Endodermal cell (in vitro differentiated cells): ENCODE measurements at regions not wholly inside any gene's neighbourhood (a gene's known extent, or its start where the extent isn't known, plus 50 kb on each side); places are given as distances from the start of the nearest gene placed in this dataset.
A peak's percentile ranks its signal among the peaks of the same experiment; 100 is the strongest.

Experiments
- DNase-seq: peaks from one replicate; pipeline ENCODE4 v3.0.0-alpha.2; 2017
- H3K27ac ChIP-seq: 2 replicates; pipeline ENCODE4 v1.5.1; 2013; ENCODE audit warnings: mild to moderate bottlenecking, low read depth, low read length, moderate library complexity
- H3K27me3 ChIP-seq: 2 replicates; pipeline ENCODE4 v1.6.1; 2013; ENCODE audit warnings: mild to moderate bottlenecking, low read length, moderate library complexity; ENCODE audit not compliant: insufficient read depth, control insufficient read depth, poor library complexity, severe bottlenecking
- H3K36me3 ChIP-seq: 2 replicates; pipeline ENCODE4 v1.7.0; 2013; ENCODE audit warnings: mild to moderate bottlenecking, low read length, moderate library complexity; ENCODE audit not compliant: control insufficient read depth, insufficient read depth
- H3K4me1 ChIP-seq: one replicate; pipeline ENCODE4 v1.7.0; 2013; ENCODE audit warnings: low read length; ENCODE audit not compliant: control insufficient read depth, insufficient read depth
- H3K4me3 ChIP-seq: 2 replicates; pipeline ENCODE4 v1.5.1; 2013; ENCODE audit warnings: mild to moderate bottlenecking, low read length, moderate library complexity
- H3K9ac ChIP-seq: 2 replicates; pipeline ENCODE4 v1.6.1; 2013; ENCODE audit warnings: mild to moderate bottlenecking, low read length, moderate library complexity; ENCODE audit not compliant: poor library complexity, severe bottlenecking; ENCODE audit errors: extremely low read depth
- H3K9me3 ChIP-seq: 2 replicates; pipeline ENCODE4 v1.6.1; 2013; ENCODE audit warnings: mild to moderate bottlenecking, low read length, moderate library complexity; ENCODE audit not compliant: control insufficient read depth
- H3K27ac Mint-ChIP-seq: 2 replicates; pipeline ENCODE4 v1.8.0; 2020; ENCODE audit warnings: mixed read lengths
- H3K27me3 Mint-ChIP-seq: 2 replicates; pipeline ENCODE4 v1.8.0; 2021; ENCODE audit warnings: mild to moderate bottlenecking, mixed read lengths; ENCODE audit not compliant: insufficient read depth
- H3K36me3 Mint-ChIP-seq: 2 replicates; pipeline ENCODE4 v1.8.0; 2020; ENCODE audit warnings: low read depth, mixed read lengths
- H3K4me1 Mint-ChIP-seq: 2 replicates; pipeline ENCODE4 v1.8.0; 2020; ENCODE audit warnings: mixed read lengths
- H3K4me3 Mint-ChIP-seq: 2 replicates; pipeline ENCODE4 v1.8.0; 2020; ENCODE audit warnings: mild to moderate bottlenecking, moderate library complexity, mixed read lengths
- H3K9me3 Mint-ChIP-seq: 2 replicates; pipeline ENCODE4 v1.8.0; 2020; ENCODE audit warnings: mild to moderate bottlenecking, mixed read lengths
- CTCF ChIP-seq: fragments of 200-600 bp; sonication (generic); conservative IDR thresholded peaks from 2 replicates; pipeline ENCODE4 v1.5.0; 2021; ENCODE audit warnings: antibody characterized with exemption, mild to moderate bottlenecking
- WGBS, 2 experiments: methylation state at CpG; one replicate each; pipeline versions ENCODE4 v1.1.5 to v1.1.7; 2013; ENCODE audit warnings: missing lambda C conversion rate in 2 of 2, mixed read lengths in 1 of 2; ENCODE audit not compliant: insufficient coverage in 1 of 2, insufficient read length in 1 of 2; 5-methylcytosine and 5-hydroxymethylcytosine counted together

DNA sequence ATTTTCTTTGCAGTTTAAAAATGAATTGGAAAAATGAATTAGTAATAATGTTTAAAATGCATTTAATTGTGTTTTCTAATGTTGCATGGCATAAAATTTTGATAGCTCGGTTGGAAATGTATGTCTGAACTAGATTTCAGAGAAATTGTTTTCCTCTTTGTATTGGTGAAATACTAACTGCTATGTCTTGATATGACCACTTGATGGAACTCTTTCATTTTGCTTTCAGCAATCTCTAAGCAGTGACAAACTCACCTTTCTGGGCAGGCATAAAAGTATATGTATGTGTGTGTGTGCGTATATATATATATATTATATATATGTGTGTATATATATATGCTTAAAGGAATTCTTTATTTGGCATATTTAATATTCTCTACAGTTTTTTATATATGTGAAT is 239.3 kb upstream of the ZNF717 start:
- H3K4me3 Mint-ChIP-seq: no peak overlapping the region
- Histone ChIP-seq H3K9me3 (no peaks in the 10 kb centered on the region), H3K4me3 (no peak overlapping the region), H3K27ac (no peak overlapping the region), H3K36me3 (no peaks in the 10 kb centered on the region), H3K9ac (no peak overlapping the region), H3K4me1 (no peaks in the 10 kb centered on the region), H3K27me3 (no peaks in the 10 kb centered on the region)
- H3K36me3 Mint-ChIP-seq: no peaks in the 10 kb centered on the region
- H3K4me1 Mint-ChIP-seq: no peaks in the 10 kb centered on the region
- DNase-seq: no peak
- WGBS, 2 experiments: 29 to 50% methylated on average over 1 of the region's 2 CpGs
- H3K27me3 Mint-ChIP-seq: no peaks in the 10 kb centered on the region
- peak; percentile 79 for TF ChIP-seq CTCF
- peaks cover 3% of the 10 kb centered on the region for H3K9me3 Mint-ChIP-seq
- no peak overlapping the region for H3K27ac Mint-ChIP-seq

GRCh38 chr3:76025561-76025960 is 240.2 kb upstream of the ZNF717 start:
- no peaks in the 10 kb centered on the region for H3K27me3 Mint-ChIP-seq
- no peak overlapping the region for H3K4me3 Mint-ChIP-seq
- H3K9me3 Mint-ChIP-seq: peaks cover 10% of the 10 kb centered on the region
- Histone ChIP-seq H3K36me3 (no peaks in the 10 kb centered on the region), H3K9me3 (no peaks in the 10 kb centered on the region), H3K4me1 (no peaks in the 10 kb centered on the region), H3K9ac (no peak overlapping the region), H3K27me3 (no peaks in the 10 kb centered on the region), H3K27ac (no peak overlapping the region), H3K4me3 (no peak overlapping the region)
- WGBS, 2 experiments: 88% methylated on average over 1 of the region's 1 CpG; no CpG with 5 or more reads in 1 of the 2 experiments
- no peak overlapping the region for H3K27ac Mint-ChIP-seq
- DNase-seq: no peak
- H3K4me1 Mint-ChIP-seq: no peaks in the 10 kb centered on the region
- H3K36me3 Mint-ChIP-seq: no peaks in the 10 kb centered on the region
- TF ChIP-seq CTCF: no peak

- H3K4me1 ChIP-seq: no peaks in the 10 kb centered on the region
- H3K9me3 Mint-ChIP-seq: peaks cover 15% of the 10 kb centered on the region
- no peak overlapping the region for H3K27ac ChIP-seq
- H3K27me3 ChIP-seq: no peaks in the 10 kb centered on the region
- H3K27ac Mint-ChIP-seq: no peak overlapping the region
- no peak for TF ChIP-seq CTCF
- H3K27me3 Mint-ChIP-seq: no peaks in the 10 kb centered on the region
- no peaks in the 10 kb centered on the region for H3K36me3 ChIP-seq
- H3K36me3 Mint-ChIP-seq: peaks cover 3% of the 10 kb centered on the region
- H3K4me3 ChIP-seq: no peak overlapping the region
- H3K4me3 Mint-ChIP-seq: no peak overlapping the region
- no peak for DNase-seq
- H3K9ac ChIP-seq: no peak overlapping the region
- H3K4me1 Mint-ChIP-seq: no peaks in the 10 kb centered on the region
- H3K9me3 ChIP-seq: no peaks in the 10 kb centered on the region
Measured at GRCh38 chr3:76026379-76026778, 241.0 kb upstream of the ZNF717 start.
